Ishikawa (cell line): ENCODE measurements at regions not wholly inside any gene's neighbourhood (a gene's known extent, or its start where the extent isn't known, plus 50 kb on each side); places are given as distances from the start of the nearest gene placed in this dataset.

Source experiments
- CEBPB ChIP-seq: IDR thresholded peaks from 2 replicates; pipeline ENCODE4 v1.6.1; 2012
- CREB1 ChIP-seq: IDR thresholded peaks from 2 replicates; pipeline ENCODE4 v1.6.1; 2012; ENCODE audit warnings: low read depth
- EGR1 ChIP-seq: IDR thresholded peaks from 2 replicates; pipeline ENCODE4 v1.6.1; 2012
- EP300 ChIP-seq: IDR thresholded peaks from 2 replicates; pipeline ENCODE4 v1.6.1; 2012; ENCODE audit warnings: borderline replicate concordance
- NFIC ChIP-seq: IDR thresholded peaks from 2 replicates; pipeline ENCODE4 v1.6.1; 2012
- RAD21 ChIP-seq: IDR thresholded peaks from 2 replicates; pipeline ENCODE4 v1.6.1; 2012; ENCODE audit warnings: low read depth
- TAF1 ChIP-seq: IDR thresholded peaks from 2 replicates; pipeline ENCODE4 v1.6.1; 2012; ENCODE audit warnings: low read depth, mild to moderate bottlenecking
- TCF12 ChIP-seq: IDR thresholded peaks from 2 replicates; pipeline ENCODE4 v1.6.1; 2012; ENCODE audit warnings: low read depth
- TEAD4 ChIP-seq: IDR thresholded peaks from 2 replicates; pipeline ENCODE4 v1.6.1; 2012
- YY1 ChIP-seq: IDR thresholded peaks from 2 replicates; pipeline ENCODE4 v1.6.1; 2012; ENCODE audit warnings: low read depth
- ZBTB7A ChIP-seq: IDR thresholded peaks from 2 replicates; pipeline ENCODE4 v1.6.1; 2012; ENCODE audit warnings: low read depth
- TF ChIP-seq, protein P1 (sequence below): IDR thresholded peaks from 2 replicates; pipeline ENCODE4 v1.6.1; 2012; ENCODE audit warnings: low read depth, mild to moderate bottlenecking
- TF ChIP-seq, protein P2 (sequence below): IDR thresholded peaks from 2 replicates; pipeline ENCODE4 v1.6.1; 2012
- TF ChIP-seq, protein P3 (sequence below): IDR thresholded peaks from 2 replicates; pipeline ENCODE4 v1.6.1; 2012

DNA sequence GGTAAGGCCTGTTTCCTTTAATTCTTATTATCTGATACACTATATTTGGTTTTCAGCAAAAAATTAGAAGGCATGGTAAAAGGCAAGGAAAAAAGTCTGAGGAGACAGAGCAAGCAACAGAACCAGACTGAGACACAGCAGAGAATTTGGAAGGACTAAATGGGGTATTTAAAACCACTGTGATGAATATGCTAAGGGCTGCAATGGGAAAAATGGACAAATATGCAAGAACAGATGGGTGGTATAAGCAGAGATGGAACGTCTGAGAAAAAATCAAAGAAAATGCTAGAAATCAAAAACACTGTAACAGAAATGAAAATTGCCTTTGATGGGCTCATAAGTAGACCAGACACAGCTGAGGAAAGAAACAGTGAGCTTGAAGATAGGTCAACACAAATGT, 50.8 kb upstream of the NSMCE3 start:
- TF ChIP-seq EP300, result no peak
- TF ChIP-seq ZBTB7A, result no peak
- TF ChIP-seq YY1, result no peak
- TF ChIP-seq RAD21, result no peak
- TF ChIP-seq TCF12, result no peak
- TF ChIP-seq, protein P1, sequence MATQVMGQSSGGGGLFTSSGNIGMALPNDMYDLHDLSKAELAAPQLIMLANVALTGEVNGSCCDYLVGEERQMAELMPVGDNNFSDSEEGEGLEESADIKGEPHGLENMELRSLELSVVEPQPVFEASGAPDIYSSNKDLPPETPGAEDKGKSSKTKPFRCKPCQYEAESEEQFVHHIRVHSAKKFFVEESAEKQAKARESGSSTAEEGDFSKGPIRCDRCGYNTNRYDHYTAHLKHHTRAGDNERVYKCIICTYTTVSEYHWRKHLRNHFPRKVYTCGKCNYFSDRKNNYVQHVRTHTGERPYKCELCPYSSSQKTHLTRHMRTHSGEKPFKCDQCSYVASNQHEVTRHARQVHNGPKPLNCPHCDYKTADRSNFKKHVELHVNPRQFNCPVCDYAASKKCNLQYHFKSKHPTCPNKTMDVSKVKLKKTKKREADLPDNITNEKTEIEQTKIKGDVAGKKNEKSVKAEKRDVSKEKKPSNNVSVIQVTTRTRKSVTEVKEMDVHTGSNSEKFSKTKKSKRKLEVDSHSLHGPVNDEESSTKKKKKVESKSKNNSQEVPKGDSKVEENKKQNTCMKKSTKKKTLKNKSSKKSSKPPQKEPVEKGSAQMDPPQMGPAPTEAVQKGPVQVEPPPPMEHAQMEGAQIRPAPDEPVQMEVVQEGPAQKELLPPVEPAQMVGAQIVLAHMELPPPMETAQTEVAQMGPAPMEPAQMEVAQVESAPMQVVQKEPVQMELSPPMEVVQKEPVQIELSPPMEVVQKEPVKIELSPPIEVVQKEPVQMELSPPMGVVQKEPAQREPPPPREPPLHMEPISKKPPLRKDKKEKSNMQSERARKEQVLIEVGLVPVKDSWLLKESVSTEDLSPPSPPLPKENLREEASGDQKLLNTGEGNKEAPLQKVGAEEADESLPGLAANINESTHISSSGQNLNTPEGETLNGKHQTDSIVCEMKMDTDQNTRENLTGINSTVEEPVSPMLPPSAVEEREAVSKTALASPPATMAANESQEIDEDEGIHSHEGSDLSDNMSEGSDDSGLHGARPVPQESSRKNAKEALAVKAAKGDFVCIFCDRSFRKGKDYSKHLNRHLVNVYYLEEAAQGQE, result no peak
- no peak for TF ChIP-seq EGR1
- TF ChIP-seq, protein P2, sequence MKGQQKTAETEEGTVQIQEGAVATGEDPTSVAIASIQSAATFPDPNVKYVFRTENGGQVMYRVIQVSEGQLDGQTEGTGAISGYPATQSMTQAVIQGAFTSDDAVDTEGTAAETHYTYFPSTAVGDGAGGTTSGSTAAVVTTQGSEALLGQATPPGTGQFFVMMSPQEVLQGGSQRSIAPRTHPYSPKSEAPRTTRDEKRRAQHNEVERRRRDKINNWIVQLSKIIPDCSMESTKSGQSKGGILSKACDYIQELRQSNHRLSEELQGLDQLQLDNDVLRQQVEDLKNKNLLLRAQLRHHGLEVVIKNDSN, result no peak
- no peak for TF ChIP-seq CEBPB
- no peak for TF ChIP-seq TAF1
- TF ChIP-seq CREB1, result no peak
- TF ChIP-seq, protein P3, sequence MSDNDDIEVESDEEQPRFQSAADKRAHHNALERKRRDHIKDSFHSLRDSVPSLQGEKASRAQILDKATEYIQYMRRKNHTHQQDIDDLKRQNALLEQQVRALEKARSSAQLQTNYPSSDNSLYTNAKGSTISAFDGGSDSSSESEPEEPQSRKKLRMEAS, result no peak
- TF ChIP-seq NFIC, result no peak
- no peak for TF ChIP-seq TEAD4
